Breast epithelium (tissue), 4 donors: ENCODE measurements at regions not wholly inside any gene's neighbourhood (a gene's known extent, or its start where the extent isn't known, plus 50 kb on each side); places are given as distances from the start of the nearest gene placed in this dataset.

ENCODE experiments used
- DNase-seq, 2 donors: peaks; one replicate each; pipeline ENCODE4 v3.0.0-alpha.2; 2019; ENCODE audit warnings: low spot score in 2 of 2
- H3K27ac ChIP-seq, 2 donors: fragments of 200-600 bp; sonication (generic) in 1 of 2; one replicate each; pipeline ENCODE4 v1.5.1; 2016 to 2019; ENCODE audit warnings: mild to moderate bottlenecking in 1 of 2
- H3K27me3 ChIP-seq, 2 donors: fragments of 200-600 bp; sonication (generic) in 1 of 2; one replicate each; pipeline versions ENCODE4 v1.5.1 to v1.6.0; 2017 to 2019; ENCODE audit warnings: control low read depth in 1 of 2, mild to moderate bottlenecking in 1 of 2
- H3K36me3 ChIP-seq: fragments of 200-600 bp; one replicate; pipeline ENCODE4 v1.5.1; 2019
- H3K4me1 ChIP-seq, 2 donors: fragments of 200-600 bp; sonication (generic); one replicate each; pipeline ENCODE4 v1.5.1; 2016 to 2019; ENCODE audit warnings: control low read depth in 1 of 2
- H3K4me3 ChIP-seq, 3 donors: fragments of 200-600 bp; sonication (generic); 1 replicate in 2 of 3; 2 replicates in 1 of 3; pipeline ENCODE4 v1.5.1; 2016 to 2019; ENCODE audit warnings: mild to moderate bottlenecking in 3 of 3, moderate library complexity in 2 of 3
- H3K9me3 ChIP-seq, 2 donors: fragments of 200-600 bp; sonication (generic) in 1 of 2; one replicate each; pipeline ENCODE4 v1.5.1; 2016 to 2019; ENCODE audit warnings: control low read depth in 1 of 2
- POLR2A ChIP-seq: fragments of 450-650 bp; IDR thresholded peaks from one replicate; pipeline ENCODE4 v1.6.1; 2016; ENCODE audit warnings: antibody characterized with exemption, mild to moderate bottlenecking, moderate library complexity
- POLR2AphosphoS5 ChIP-seq, 3 donors: sonication (generic); formaldehyde crosslinking; IDR thresholded peaks; one replicate each; pipeline ENCODE4 v1.6.1; 2017; ENCODE audit warnings: antibody characterized with exemption in 3 of 3
- intact Hi-C: fragments of 100-400 bp; cut with DNase I; formaldehyde crosslinking; loops from one replicate; pipeline ENCODE4 v1.15.1; 2023; ENCODE audit warnings: low total_unique reads
- TF ChIP-seq, protein P1 (sequence below), 3 donors: fragments of 450-650 bp; IDR thresholded peaks; one replicate each; pipeline ENCODE4 v1.5.1; 2016 to 2017; ENCODE audit warnings: antibody characterized with exemption in 3 of 3, mild to moderate bottlenecking in 3 of 3, moderate library complexity in 3 of 3

DNA sequence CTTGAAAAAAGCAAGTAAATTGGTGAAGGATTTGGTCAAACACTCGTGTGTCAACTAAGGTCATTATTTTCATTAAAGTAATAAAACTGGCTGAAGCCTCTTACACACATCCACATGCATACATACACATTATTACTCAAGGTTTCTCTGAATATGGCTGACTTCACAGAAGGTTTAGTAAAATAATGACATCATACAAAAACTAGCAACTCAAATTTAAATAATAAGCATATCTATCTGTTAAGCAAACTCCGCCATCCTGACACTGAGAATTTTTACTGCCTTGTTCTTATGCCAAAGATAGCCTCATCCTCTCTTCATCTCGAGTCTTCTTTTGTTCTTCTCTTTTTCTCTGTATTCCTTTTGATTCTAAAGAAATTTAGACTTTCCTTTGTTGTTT lies 739.1 kb downstream of the GBE1 start:
- TF ChIP-seq, protein P1, sequence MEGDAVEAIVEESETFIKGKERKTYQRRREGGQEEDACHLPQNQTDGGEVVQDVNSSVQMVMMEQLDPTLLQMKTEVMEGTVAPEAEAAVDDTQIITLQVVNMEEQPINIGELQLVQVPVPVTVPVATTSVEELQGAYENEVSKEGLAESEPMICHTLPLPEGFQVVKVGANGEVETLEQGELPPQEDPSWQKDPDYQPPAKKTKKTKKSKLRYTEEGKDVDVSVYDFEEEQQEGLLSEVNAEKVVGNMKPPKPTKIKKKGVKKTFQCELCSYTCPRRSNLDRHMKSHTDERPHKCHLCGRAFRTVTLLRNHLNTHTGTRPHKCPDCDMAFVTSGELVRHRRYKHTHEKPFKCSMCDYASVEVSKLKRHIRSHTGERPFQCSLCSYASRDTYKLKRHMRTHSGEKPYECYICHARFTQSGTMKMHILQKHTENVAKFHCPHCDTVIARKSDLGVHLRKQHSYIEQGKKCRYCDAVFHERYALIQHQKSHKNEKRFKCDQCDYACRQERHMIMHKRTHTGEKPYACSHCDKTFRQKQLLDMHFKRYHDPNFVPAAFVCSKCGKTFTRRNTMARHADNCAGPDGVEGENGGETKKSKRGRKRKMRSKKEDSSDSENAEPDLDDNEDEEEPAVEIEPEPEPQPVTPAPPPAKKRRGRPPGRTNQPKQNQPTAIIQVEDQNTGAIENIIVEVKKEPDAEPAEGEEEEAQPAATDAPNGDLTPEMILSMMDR (IDR thresholded peaks at IDR 0.05): no peak
- TF ChIP-seq POLR2AphosphoS5 (IDR thresholded peaks at IDR 0.05) (no peak), POLR2A (no peak)
- no peaks in the 10 kb centered on the region for H3K36me3 ChIP-seq
- no peaks in the 10 kb centered on the region for H3K9me3 ChIP-seq
- H3K27me3 ChIP-seq: no peaks in the 10 kb centered on the region
- no peak for DNase-seq
- intact Hi-C loops: no loop called here
- no peaks in the 10 kb centered on the region for H3K4me1 ChIP-seq
- no peak overlapping the region for H3K4me3 ChIP-seq
- no peak overlapping the region for H3K27ac ChIP-seq

DNA sequence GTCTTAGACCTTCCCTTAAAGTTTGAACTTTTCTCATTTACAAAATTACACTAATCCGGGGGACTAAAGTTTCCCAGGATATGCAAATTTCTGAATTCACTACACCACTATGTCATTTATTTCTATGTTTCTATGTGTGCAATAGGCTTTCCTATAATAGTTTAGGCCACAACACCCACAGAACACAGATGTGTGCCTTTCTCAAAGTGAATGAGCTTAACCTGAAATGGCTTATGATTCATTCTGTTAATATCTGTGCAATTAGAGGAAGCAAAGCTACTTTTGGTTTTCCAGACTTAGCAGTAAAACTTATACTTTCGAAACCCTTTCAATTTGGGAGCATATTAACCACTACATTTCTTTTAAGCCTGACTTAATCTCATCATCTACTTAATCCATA lies 748.1 kb downstream of the GBE1 start:
- Histone ChIP-seq H3K27me3 (no peaks in the 10 kb centered on the region), H3K4me3 (no peak overlapping the region), H3K27ac (no peak overlapping the region), H3K9me3 (peaks cover 0 to 5% of the 10 kb centered on the region in 2 donors), H3K4me1 (no peaks in the 10 kb centered on the region), H3K36me3 (no peaks in the 10 kb centered on the region)
- intact Hi-C loops: no loop called here
- no peak for DNase-seq
- TF ChIP-seq, protein P1 (IDR thresholded peaks at IDR 0.05): no peak
- TF ChIP-seq POLR2A: no peak
- TF ChIP-seq POLR2AphosphoS5 (IDR thresholded peaks at IDR 0.05): no peak

DNA sequence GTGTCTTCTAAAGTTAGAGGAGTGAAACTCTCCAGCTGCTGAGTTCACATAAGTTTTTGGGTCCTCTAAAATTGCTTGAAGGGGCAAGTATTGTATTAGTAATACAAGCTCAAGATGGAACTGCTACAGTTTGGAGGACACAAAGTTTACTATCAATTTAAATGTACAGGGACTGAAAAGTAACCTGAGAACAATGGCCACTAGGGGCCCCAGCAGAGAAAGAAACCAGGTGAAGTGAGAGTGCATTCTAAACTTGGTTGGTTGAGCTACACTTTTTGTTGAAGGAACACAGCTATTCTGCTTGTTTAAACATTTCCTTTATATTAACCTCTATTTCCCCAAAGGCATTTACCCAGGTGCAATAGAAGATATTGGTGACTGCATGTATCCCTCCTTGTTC lies 755.5 kb downstream of the GBE1 start:
- DNase-seq: no peak
- no peaks in the 10 kb centered on the region for H3K27me3 ChIP-seq
- TF ChIP-seq POLR2A (no peak), POLR2AphosphoS5 (IDR thresholded peaks at IDR 0.05) (no peak)
- TF ChIP-seq, protein P1 (IDR thresholded peaks at IDR 0.05): no peak
- peaks cover 0 to 3% of the 10 kb centered on the region in 2 donors for H3K9me3 ChIP-seq
- H3K36me3 ChIP-seq: no peaks in the 10 kb centered on the region
- H3K4me1 ChIP-seq: no peaks in the 10 kb centered on the region
- no peak overlapping the region for H3K27ac ChIP-seq
- intact Hi-C loops: no loop called here
- no peak overlapping the region for H3K4me3 ChIP-seq

DNA sequence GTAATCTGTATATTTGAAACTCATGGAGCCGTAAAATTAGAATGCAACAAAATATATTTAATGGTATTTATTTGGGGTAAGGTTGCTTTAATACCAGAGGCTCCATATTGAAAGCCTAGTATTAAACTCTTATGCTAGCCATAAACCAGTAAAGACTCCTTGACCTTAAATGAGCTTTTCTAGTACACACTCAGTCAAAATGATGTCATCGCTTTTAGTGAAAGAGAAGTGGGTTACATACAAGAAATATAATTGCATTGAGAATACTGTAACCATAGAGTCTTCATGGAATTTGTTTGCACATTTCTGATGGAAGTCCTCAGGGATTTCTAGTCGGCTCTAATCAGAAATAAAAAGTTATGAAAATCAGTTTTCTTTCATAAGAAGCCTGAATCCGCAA lies 757.6 kb downstream of the GBE1 start:
- no peak overlapping the region for H3K27ac ChIP-seq
- TF ChIP-seq, protein P1 (IDR thresholded peaks at IDR 0.05): no peak
- no peak for TF ChIP-seq POLR2A
- no peak for TF ChIP-seq POLR2AphosphoS5 (IDR thresholded peaks at IDR 0.05)
- no peak for DNase-seq
- intact Hi-C loops: no loop called here
- no peaks in the 10 kb centered on the region for H3K36me3 ChIP-seq
- no peak overlapping the region for H3K4me3 ChIP-seq
- no peaks in the 10 kb centered on the region for H3K9me3 ChIP-seq
- no peaks in the 10 kb centered on the region for H3K4me1 ChIP-seq
- H3K27me3 ChIP-seq: no peaks in the 10 kb centered on the region

DNA sequence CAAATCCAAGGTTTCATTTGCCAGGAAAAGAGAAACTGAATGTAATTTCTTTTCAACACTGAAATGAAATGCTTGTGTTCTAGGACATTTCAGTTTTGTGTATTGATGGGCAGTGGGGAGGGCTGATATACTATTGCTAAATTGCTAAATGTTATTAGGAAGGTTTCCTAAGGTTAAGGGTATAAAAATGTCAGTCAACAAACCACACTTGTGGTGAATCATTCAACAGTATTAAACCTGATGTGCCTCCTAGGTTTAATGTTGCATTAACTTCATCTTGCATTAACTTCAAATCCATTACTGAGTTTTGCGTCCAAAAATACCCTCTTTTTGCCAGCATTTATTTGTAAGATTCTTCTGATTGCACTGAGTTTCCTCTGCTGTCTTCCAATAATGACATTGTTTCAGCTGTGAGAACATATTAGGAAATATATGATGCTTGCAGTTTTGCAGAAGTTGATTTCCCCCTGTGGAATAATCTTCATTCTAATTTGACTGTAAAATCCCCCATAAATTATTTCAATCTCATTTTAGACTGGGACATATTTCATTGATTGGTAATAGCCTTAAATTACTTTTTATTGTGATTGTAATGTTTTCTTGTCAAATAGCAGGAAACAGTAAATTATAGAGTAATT lies 758.3 kb downstream of the GBE1 start:
- H3K9me3 ChIP-seq: no peaks in the 10 kb centered on the region
- H3K4me3 ChIP-seq: no peak overlapping the region
- no peaks in the 10 kb centered on the region for H3K4me1 ChIP-seq
- H3K36me3 ChIP-seq: no peaks in the 10 kb centered on the region
- H3K27ac ChIP-seq: no peak overlapping the region
- no peak for DNase-seq
- no peaks in the 10 kb centered on the region for H3K27me3 ChIP-seq
- intact Hi-C loops: no loop called here
- TF ChIP-seq POLR2A (no peak), POLR2AphosphoS5 (IDR thresholded peaks at IDR 0.05) (no peak)
- TF ChIP-seq, protein P1 (IDR thresholded peaks at IDR 0.05): no peak
